Keratinocyte (primary cell): ENCODE measurements at regions not wholly inside any gene's neighbourhood (a gene's known extent, or its start where the extent isn't known, plus 50 kb on each side); places are given as distances from the start of the nearest gene placed in this dataset.

Experiments
- DNase-seq: peaks from one replicate; pipeline ENCODE4 v3.0.0-alpha.2; 2011; ENCODE audit warnings: low read depth, missing footprints, low spot score
- FAIRE-seq: peaks from 2 replicates; lab custom pipeline; 2011; peaks lifted over from hg19 to GRCh38; lab: Jason Lieb, UNC
- H2AFZ ChIP-seq: 2 replicates; pipeline ENCODE4 v1.6.0; 2012; ENCODE audit warnings: low read length, control low read depth, inconsistent platforms; ENCODE audit not compliant: control insufficient read depth
- H3K27ac ChIP-seq: 2 replicates; pipeline ENCODE4 v1.5.1; 2011; ENCODE audit warnings: low read length; ENCODE audit not compliant: control insufficient read depth, insufficient read depth
- H3K27me3 ChIP-seq: 3 replicates; pipeline ENCODE4 v1.6.0; 2011; ENCODE audit warnings: low read length; ENCODE audit not compliant: control insufficient read depth, insufficient read depth; ENCODE audit errors: extremely low read depth
- H3K36me3 ChIP-seq, 2 experiments: 2 replicates in 1 of 2; 3 replicates in 1 of 2; pipeline ENCODE4 v1.5.1; 2011; ENCODE audit warnings: low read length in 2 of 2, mild to moderate bottlenecking in 1 of 2; ENCODE audit not compliant: control insufficient read depth in 2 of 2, insufficient read depth in 2 of 2; ENCODE audit errors: extremely low read depth in 1 of 2
- H3K4me1 ChIP-seq: 3 replicates; pipeline ENCODE4 v1.5.1; 2011; ENCODE audit warnings: low read length; ENCODE audit not compliant: control insufficient read depth, insufficient read depth; ENCODE audit errors: extremely low read depth
- H3K4me2 ChIP-seq: 3 replicates; pipeline ENCODE4 v1.6.0; 2011; ENCODE audit warnings: low read depth, low read length; ENCODE audit not compliant: control insufficient read depth, insufficient read depth; ENCODE audit errors: extremely low read depth
- H3K4me3 ChIP-seq, 3 experiments: fragments of 200-600 bp in 1 of 3; sonication (generic) in 1 of 3; 2 replicates in 2 of 3; 3 replicates in 1 of 3; pipeline ENCODE4 v1.5.1; 2011 to 2016; ENCODE audit warnings: low read length in 3 of 3, mild to moderate bottlenecking in 3 of 3, control low read depth in 2 of 3, inconsistent platforms in 1 of 3, low read depth in 1 of 3, mixed read lengths in 1 of 3, mixed run types in 1 of 3, moderate library complexity in 1 of 3; ENCODE audit not compliant: control insufficient read depth in 2 of 3, insufficient read depth in 2 of 3; ENCODE audit errors: extremely low read depth in 1 of 3
- H3K79me2 ChIP-seq: 2 replicates; pipeline ENCODE4 v1.6.0; 2012; ENCODE audit warnings: low read length; ENCODE audit not compliant: control insufficient read depth, insufficient read depth
- H3K9ac ChIP-seq: 3 replicates; pipeline ENCODE4 v1.6.0; 2011; ENCODE audit warnings: low read length; ENCODE audit not compliant: control insufficient read depth, insufficient read depth; ENCODE audit errors: extremely low read depth
- H3K9me1 ChIP-seq: 3 replicates; pipeline ENCODE4 v1.6.0; 2011; ENCODE audit warnings: low read length; ENCODE audit not compliant: control insufficient read depth, insufficient read depth; ENCODE audit errors: extremely low read depth
- H3K9me3 ChIP-seq: 2 replicates; pipeline ENCODE4 v1.5.1; 2012; ENCODE audit warnings: low read depth, low read length; ENCODE audit not compliant: control insufficient read depth
- H4K20me1 ChIP-seq: 3 replicates; pipeline ENCODE4 v1.6.0; 2011; ENCODE audit warnings: low read length; ENCODE audit not compliant: control insufficient read depth, insufficient read depth; ENCODE audit errors: extremely low read depth
- CTCF ChIP-seq, 3 experiments: IDR thresholded peaks in 1 of 3; conservative IDR thresholded peaks in 1 of 3; optimal IDR thresholded peaks in 1 of 3; 2 replicates in 2 of 3; 3 replicates in 1 of 3; pipeline versions ENCODE3 to v1.5.1; 2011; ENCODE audit warnings: low read length in 3 of 3, mild to moderate bottlenecking in 3 of 3, moderate library complexity in 2 of 3, control low read depth in 1 of 3, inconsistent platforms in 1 of 3; ENCODE audit not compliant: insufficient read depth in 2 of 3; ENCODE audit errors: extremely low read depth in 1 of 3
- EZH2 ChIP-seq: IDR thresholded peaks from one replicate; pipeline ENCODE4 v1.6.1; 2012; ENCODE audit warnings: inconsistent platforms, mild to moderate bottlenecking, low read length, moderate library complexity
- dilution Hi-C: fragments of 300-500 bp; cut with MboI; formaldehyde crosslinking; loops from one replicate; pipeline ENCODE4 v1.7.0; 2020; ENCODE audit warnings: low sequenced_read_pairs; ENCODE audit not compliant: extremely low pct_ligation_motif_present

GRCh38 chr13:63050287-63050686 is 1634.6 kb upstream of the PCDH20 start:
- H3K36me3 ChIP-seq: no peaks in the 10 kb centered on the region
- H4K20me1 ChIP-seq: no peaks in the 10 kb centered on the region
- H2AFZ ChIP-seq: no peak overlapping the region
- no peaks in the 10 kb centered on the region for H3K4me1 ChIP-seq
- H3K4me2 ChIP-seq: no peak overlapping the region
- no peak overlapping the region for H3K9ac ChIP-seq
- H3K9me1 ChIP-seq: no peaks in the 10 kb centered on the region
- TF ChIP-seq CTCF (optimal IDR thresholded peaks at IDR 0.05 in 1 of 3, IDR thresholded peaks at IDR 0.05 in 1 of 3, conservative IDR thresholded peaks at IDR 0.05 in 1 of 3; ENCODE audit: extremely low read depth in 1 of 3, insufficient read depth in 2 of 3, low read length in 3 of 3) (no peak), EZH2 (no peak)
- dilution Hi-C loops: no loop called here
- no peaks in the 10 kb centered on the region for H3K27me3 ChIP-seq
- H3K4me3 ChIP-seq: no peak overlapping the region
- H3K9me3 ChIP-seq: no peaks in the 10 kb centered on the region
- no peaks in the 10 kb centered on the region for H3K79me2 ChIP-seq
- H3K27ac ChIP-seq: no peak overlapping the region
- FAIRE-seq (no peak), DNase-seq (no peak)

- H3K27ac ChIP-seq: no peak overlapping the region
- TF ChIP-seq EZH2: no peak
- no peak for TF ChIP-seq CTCF (optimal IDR thresholded peaks at IDR 0.05 in 1 of 3, IDR thresholded peaks at IDR 0.05 in 1 of 3, conservative IDR thresholded peaks at IDR 0.05 in 1 of 3; ENCODE audit: extremely low read depth in 1 of 3, insufficient read depth in 2 of 3, low read length in 3 of 3)
- no peak overlapping the region for H3K4me2 ChIP-seq
- H4K20me1 ChIP-seq: no peaks in the 10 kb centered on the region
- no peaks in the 10 kb centered on the region for H3K9me1 ChIP-seq
- H2AFZ ChIP-seq: no peak overlapping the region
- H3K9ac ChIP-seq: no peak overlapping the region
- FAIRE-seq: no peak
- H3K4me1 ChIP-seq: no peaks in the 10 kb centered on the region
- H3K9me3 ChIP-seq: no peaks in the 10 kb centered on the region
- no peaks in the 10 kb centered on the region for H3K36me3 ChIP-seq
- DNase-seq: no peak
- H3K4me3 ChIP-seq: no peak overlapping the region
- H3K27me3 ChIP-seq: no peaks in the 10 kb centered on the region
- dilution Hi-C loops: no loop called here
- H3K79me2 ChIP-seq: no peaks in the 10 kb centered on the region
Observed at GRCh38 chr13:63048653-63049052, 1633.0 kb upstream of the PCDH20 start.
